Omental fat pad (tissue), 3 donors: ENCODE measurements at regions not wholly inside any gene's neighbourhood (a gene's known extent, or its start where the extent isn't known, plus 50 kb on each side); places are given as distances from the start of the nearest gene placed in this dataset.

ENCODE experiments used
- ATAC-seq: fragments of 150-250 bp; one replicate; pipeline ENCODE4 v1.9.1; 2016; ENCODE audit warnings: mild to moderate bottlenecking, moderate library complexity; ENCODE audit not compliant: low FRiP score
- DNase-seq: peaks from one replicate; pipeline ENCODE4 v3.0.0-alpha.2; 2019; ENCODE audit warnings: low spot score
- CTCF ChIP-seq, 3 donors: fragments of 450-650 bp; IDR thresholded peaks; one replicate each; pipeline ENCODE4 v1.5.1; 2016 to 2017; ENCODE audit warnings: antibody characterized with exemption in 3 of 3, mild to moderate bottlenecking in 3 of 3, moderate library complexity in 2 of 3

GRCh38 chr1:82950606-82951200 is 1048.2 kb downstream of the TTLL7 start:
- no peak for ATAC-seq
- TF ChIP-seq CTCF (IDR thresholded peaks at IDR 0.05): no peak
- no peak for DNase-seq

- DNase-seq (no peak), ATAC-seq (no peak)
- no peak for TF ChIP-seq CTCF (IDR thresholded peaks at IDR 0.05)
These were observed 1050.5 kb downstream of the TTLL7 start for GRCh38 chr1:82948386-82948785.

DNA sequence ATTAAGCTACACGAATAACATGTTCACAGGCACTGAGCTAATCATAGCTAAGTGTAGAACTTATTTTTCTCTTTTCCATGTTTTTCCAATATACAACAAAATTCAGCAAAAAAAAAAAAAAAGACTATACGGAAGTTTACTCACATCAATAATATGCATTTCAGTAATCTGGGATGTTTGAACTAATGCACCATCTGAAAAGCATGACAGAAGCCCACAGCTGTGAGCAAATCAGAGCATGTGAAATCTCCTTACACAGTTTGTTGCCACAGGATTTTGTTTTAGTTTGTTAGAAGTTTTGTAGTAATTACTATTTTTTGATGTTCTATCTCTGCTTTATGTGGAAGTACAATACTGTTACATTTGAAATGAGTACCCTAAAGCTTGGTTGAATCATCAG is 1051.7 kb downstream of the TTLL7 start:
- ATAC-seq (no peak), DNase-seq (no peak)
- no peak for TF ChIP-seq CTCF (IDR thresholded peaks at IDR 0.05)

DNA sequence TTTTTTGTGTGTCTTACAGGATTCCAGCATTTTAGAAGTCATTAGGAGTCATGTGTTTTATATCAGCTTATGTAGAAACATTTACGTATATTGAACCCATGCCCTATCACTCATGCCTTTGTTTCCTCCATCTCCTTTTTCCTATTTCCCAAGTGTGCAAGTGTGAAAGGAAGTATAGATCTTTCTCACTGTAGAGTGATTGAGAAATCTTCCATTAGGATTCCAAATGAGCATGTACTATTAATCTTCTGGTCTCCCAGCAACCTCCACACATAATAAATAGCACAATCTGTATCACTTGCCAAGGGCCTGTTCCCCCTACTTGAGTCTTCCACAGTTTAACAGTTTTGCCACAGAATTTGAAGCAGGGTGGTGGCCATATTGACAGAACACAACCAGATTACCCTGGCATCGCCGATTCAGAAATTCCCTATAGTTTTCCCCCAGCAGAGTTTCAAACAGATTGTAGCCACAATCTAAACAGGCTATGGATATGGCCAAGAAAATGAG is 1052.8 kb downstream of the TTLL7 start:
- DNase-seq (no peak), ATAC-seq (no peak)
- TF ChIP-seq CTCF (IDR thresholded peaks at IDR 0.05): no peak

DNA sequence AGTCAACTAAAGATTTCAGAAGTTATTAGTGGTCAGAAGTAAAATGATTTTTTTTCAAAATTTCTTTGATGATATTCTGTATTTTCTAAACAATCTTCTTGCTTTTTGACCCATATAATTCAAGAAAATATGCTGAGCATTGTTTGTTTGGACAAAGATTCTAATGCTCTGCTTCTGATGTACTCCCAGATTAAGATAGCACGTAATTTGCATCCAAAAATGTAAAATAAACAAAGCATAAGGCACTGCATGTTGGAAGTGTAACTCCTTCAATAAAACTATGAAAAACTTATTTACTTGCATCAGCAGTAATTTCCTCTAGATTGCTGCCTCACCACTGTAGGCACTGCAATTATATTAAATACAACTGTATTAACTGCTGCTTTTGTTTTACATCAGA is 1054.1 kb downstream of the TTLL7 start:
- no peak for DNase-seq
- ATAC-seq: no peak
- no peak for TF ChIP-seq CTCF (IDR thresholded peaks at IDR 0.05)

DNA sequence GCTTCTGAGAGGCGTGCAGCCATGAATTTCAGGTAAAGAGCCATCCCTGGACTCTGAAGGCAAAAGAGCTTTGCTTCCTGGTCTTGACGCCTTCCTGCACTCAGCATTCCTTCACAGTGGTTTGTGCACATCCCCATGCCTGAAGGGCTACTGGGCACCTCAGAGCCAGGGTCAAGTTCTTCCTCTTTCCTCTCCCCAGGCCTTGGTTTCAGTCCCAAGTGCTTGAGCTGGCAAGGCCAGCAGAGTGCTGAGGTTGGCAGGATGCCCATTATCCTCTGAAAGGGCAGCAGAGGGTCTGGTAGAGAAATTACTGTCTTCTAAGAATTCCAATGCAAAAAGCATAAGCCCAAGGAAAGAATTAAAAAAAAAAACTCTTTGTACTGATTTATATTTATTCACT is 1064.9 kb downstream of the TTLL7 start:
- ATAC-seq: no peak
- TF ChIP-seq CTCF (IDR thresholded peaks at IDR 0.05): no peak

GRCh38 chr1:82932727-82933126 is 1066.2 kb downstream of the TTLL7 start:
- DNase-seq: no peak
- TF ChIP-seq CTCF (IDR thresholded peaks at IDR 0.05): no peak
- no peak for ATAC-seq

More for the DNA sequence above, 1064.9 kb downstream of the TTLL7 start:
- no peak for DNase-seq
